Liver (tissue), 8 donors: ENCODE measurements at regions not wholly inside any gene's neighbourhood (a gene's known extent, or its start where the extent isn't known, plus 50 kb on each side); places are given as distances from the start of the nearest gene placed in this dataset.

Experiments used
- DNase-seq: peaks from one replicate; pipeline ENCODE4 v3.0.0-alpha.2; 2017; ENCODE audit warnings: low spot score
- H3K27ac ChIP-seq, 2 donors: one replicate each; pipeline ENCODE4 v1.7.0; 2013; ENCODE audit warnings: inconsistent platforms in 2 of 2, low read length in 2 of 2, control low read depth in 1 of 2, low read depth in 1 of 2, mild to moderate bottlenecking in 1 of 2
- H3K27me3 ChIP-seq, 4 donors: one replicate each; pipeline versions ENCODE4 v1.6.1 to v1.7.0; 2013; ENCODE audit warnings: low read length in 3 of 4, inconsistent platforms in 1 of 4, mild to moderate bottlenecking in 1 of 4, moderate library complexity in 1 of 4; ENCODE audit not compliant: control insufficient read depth in 4 of 4, insufficient read depth in 4 of 4
- H3K36me3 ChIP-seq, 4 donors: one replicate each; pipeline versions ENCODE4 v1.6.1 to v1.7.0; 2013; ENCODE audit warnings: low read length in 3 of 4, mild to moderate bottlenecking in 3 of 4, low read depth in 1 of 4, moderate library complexity in 1 of 4; ENCODE audit not compliant: control insufficient read depth in 4 of 4, insufficient read depth in 3 of 4
- H3K4me1 ChIP-seq, 4 donors: one replicate each; pipeline versions ENCODE4 v1.6.1 to v1.7.0; 2013; ENCODE audit warnings: low read length in 3 of 4, mild to moderate bottlenecking in 3 of 4, moderate library complexity in 1 of 4; ENCODE audit not compliant: control insufficient read depth in 4 of 4, insufficient read depth in 4 of 4
- H3K4me3 ChIP-seq, 3 donors: one replicate each; pipeline versions ENCODE4 v1.6.1 to v1.7.0; 2013; ENCODE audit warnings: low read length in 3 of 3, control low read depth in 1 of 3, low read depth in 1 of 3, mild to moderate bottlenecking in 1 of 3
- H3K9ac ChIP-seq, 2 donors: one replicate each; pipeline ENCODE4 v1.7.0; 2013; ENCODE audit warnings: low read length in 2 of 2, mild to moderate bottlenecking in 2 of 2, moderate library complexity in 2 of 2, control low read depth in 1 of 2, low read depth in 1 of 2
- H3K9me3 ChIP-seq, 4 donors: one replicate each; pipeline versions ENCODE4 v1.6.1 to v1.7.0; 2013; ENCODE audit warnings: low read length in 3 of 4; ENCODE audit not compliant: control insufficient read depth in 4 of 4
- EGR1 ChIP-seq, 2 donors: IDR thresholded peaks; 2 replicates each; pipeline ENCODE4 v1.6.1; 2016 to 2018; ENCODE audit warnings: antibody characterized with exemption in 2 of 2, low read depth in 2 of 2
- FOXA1 ChIP-seq: IDR thresholded peaks from 2 replicates; pipeline ENCODE4 v1.6.1; 2016; ENCODE audit warnings: antibody characterized with exemption
- FOXA2 ChIP-seq: IDR thresholded peaks from 2 replicates; pipeline ENCODE4 v1.6.1; 2016; ENCODE audit warnings: antibody characterized with exemption
- GABPA ChIP-seq, 2 donors: IDR thresholded peaks in 1 of 2; conservative IDR thresholded peaks in 1 of 2; 2 replicates each; pipeline ENCODE4 v1.6.1; 2016; ENCODE audit warnings: antibody characterized with exemption in 2 of 2, mild to moderate bottlenecking in 1 of 2, moderate library complexity in 1 of 2
- HNF4A ChIP-seq, 2 donors: conservative IDR thresholded peaks; 2 replicates each; pipeline ENCODE4 v1.6.1; 2016; ENCODE audit warnings: antibody characterized with exemption in 2 of 2, mild to moderate bottlenecking in 2 of 2
- HNF4G ChIP-seq: IDR thresholded peaks from 2 replicates; pipeline ENCODE4 v1.6.1; 2016; ENCODE audit warnings: antibody characterized with exemption
- JUND ChIP-seq, 2 donors: IDR thresholded peaks; 2 replicates each; pipeline ENCODE4 v1.6.1; 2016; ENCODE audit warnings: antibody characterized with exemption in 2 of 2
- RAD21 ChIP-seq, 2 donors: IDR thresholded peaks; 2 replicates each; pipeline ENCODE4 v1.6.1; 2016; ENCODE audit warnings: antibody characterized with exemption in 2 of 2, mild to moderate bottlenecking in 2 of 2
- RXRA ChIP-seq, 2 donors: IDR thresholded peaks; 2 replicates each; pipeline ENCODE4 v1.6.1; 2017 to 2018; ENCODE audit warnings: antibody characterized with exemption in 2 of 2, mild to moderate bottlenecking in 1 of 2
- SP1 ChIP-seq: IDR thresholded peaks from 2 replicates; pipeline ENCODE4 v1.6.1; 2018; ENCODE audit warnings: antibody characterized with exemption, mild to moderate bottlenecking
- TAF1 ChIP-seq: conservative IDR thresholded peaks from 2 replicates; pipeline ENCODE4 v1.6.1; 2016; ENCODE audit warnings: antibody characterized with exemption, mild to moderate bottlenecking
- YY1 ChIP-seq: IDR thresholded peaks from 2 replicates; pipeline ENCODE4 v1.6.1; 2016; ENCODE audit warnings: antibody characterized with exemption, mild to moderate bottlenecking
- WGBS: extraction: QIAGEN DNeasy Blood & Tissue Kit; methylation state at CpG from one replicate; pipeline ENCODE4 v1.1.7; 2013; 5-methylcytosine and 5-hydroxymethylcytosine counted together
- TF ChIP-seq, protein P1 (sequence below): fragments of 150-350 bp; IDR thresholded peaks from 2 replicates; pipeline ENCODE4 v1.5.1; 2017; ENCODE audit warnings: improper control_type of control experiment, low read depth, low read length; ENCODE audit not compliant: missing input control
- TF ChIP-seq, protein P2 (sequence below): IDR thresholded peaks from 2 replicates; pipeline ENCODE4 v1.6.1; 2016; ENCODE audit warnings: antibody characterized with exemption
- TF ChIP-seq, protein P3 (sequence below): IDR thresholded peaks from 2 replicates; pipeline ENCODE4 v1.6.1; 2016; ENCODE audit warnings: antibody characterized with exemption
- TF ChIP-seq, protein P4 (sequence below): IDR thresholded peaks from 2 replicates; pipeline ENCODE4 v1.6.1; 2016; ENCODE audit warnings: antibody characterized with exemption
- TF ChIP-seq, protein P5 (sequence below): IDR thresholded peaks from 2 replicates; pipeline ENCODE4 v1.6.1; 2016; ENCODE audit warnings: antibody characterized with exemption, mild to moderate bottlenecking
- donor health status: healthy.
- donor health status: healthy.
- donor health status: healthy.
- donor health status: healthy.
- donor health status: healthy.

DNA sequence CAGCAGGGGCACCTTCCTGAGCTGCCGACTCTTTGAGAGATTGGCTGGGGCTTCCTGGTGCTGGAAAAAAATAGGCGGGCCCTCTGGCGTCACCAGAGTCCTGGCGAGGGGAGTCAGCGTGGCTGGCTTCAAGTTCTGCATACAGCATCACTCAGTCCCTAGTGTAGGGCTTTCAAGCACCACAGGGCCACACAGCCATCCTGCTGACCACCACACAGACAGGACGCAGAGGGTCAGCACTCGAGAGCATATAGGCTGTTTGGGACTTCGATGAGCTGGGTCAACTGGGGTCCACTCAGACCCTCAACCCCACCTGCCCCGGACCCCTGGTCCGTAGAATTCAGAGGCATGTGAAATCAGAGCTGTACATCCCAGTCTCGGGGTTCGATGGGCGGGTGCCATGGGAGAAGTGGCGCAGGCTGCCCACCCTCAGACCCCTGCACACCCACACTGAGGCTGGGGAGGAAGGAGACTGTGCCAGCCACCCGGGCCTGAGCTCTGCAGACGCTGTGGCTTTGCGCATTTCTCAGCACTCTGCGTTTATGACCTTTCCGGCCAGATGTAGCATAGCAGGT lies 1131.9 kb downstream of the BRD1 start (continued):
- TF ChIP-seq, protein P1, sequence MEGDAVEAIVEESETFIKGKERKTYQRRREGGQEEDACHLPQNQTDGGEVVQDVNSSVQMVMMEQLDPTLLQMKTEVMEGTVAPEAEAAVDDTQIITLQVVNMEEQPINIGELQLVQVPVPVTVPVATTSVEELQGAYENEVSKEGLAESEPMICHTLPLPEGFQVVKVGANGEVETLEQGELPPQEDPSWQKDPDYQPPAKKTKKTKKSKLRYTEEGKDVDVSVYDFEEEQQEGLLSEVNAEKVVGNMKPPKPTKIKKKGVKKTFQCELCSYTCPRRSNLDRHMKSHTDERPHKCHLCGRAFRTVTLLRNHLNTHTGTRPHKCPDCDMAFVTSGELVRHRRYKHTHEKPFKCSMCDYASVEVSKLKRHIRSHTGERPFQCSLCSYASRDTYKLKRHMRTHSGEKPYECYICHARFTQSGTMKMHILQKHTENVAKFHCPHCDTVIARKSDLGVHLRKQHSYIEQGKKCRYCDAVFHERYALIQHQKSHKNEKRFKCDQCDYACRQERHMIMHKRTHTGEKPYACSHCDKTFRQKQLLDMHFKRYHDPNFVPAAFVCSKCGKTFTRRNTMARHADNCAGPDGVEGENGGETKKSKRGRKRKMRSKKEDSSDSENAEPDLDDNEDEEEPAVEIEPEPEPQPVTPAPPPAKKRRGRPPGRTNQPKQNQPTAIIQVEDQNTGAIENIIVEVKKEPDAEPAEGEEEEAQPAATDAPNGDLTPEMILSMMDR = no peak

DNA sequence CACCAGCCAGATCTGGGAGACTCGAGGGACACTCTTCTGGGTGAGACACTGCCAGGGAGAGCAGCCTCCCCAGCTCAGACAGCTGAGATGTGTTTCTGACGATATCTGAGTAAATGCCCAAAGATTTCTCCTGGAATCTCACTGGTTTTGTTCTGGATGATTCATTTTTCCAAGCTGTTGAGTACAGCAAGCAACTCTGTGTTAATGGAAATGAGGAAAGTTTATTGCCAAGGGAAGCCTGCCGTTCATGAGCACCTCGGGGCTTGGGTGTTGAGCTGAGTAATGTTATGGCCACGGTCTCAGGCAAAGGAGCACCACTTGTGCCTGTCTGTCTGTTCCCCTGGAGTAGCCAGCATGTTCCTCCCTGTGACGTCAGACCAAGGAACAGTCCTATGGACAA lies 1132.4 kb downstream of the BRD1 start:
- no peaks in the 10 kb centered on the region for H3K27me3 ChIP-seq
- no peak for DNase-seq
- H3K4me3 ChIP-seq = no peak overlapping the region
- WGBS = 79% methylated on average over 6 of the region's 6 CpGs
- no peaks in the 10 kb centered on the region for H3K4me1 ChIP-seq
- H3K9ac ChIP-seq = no peak overlapping the region
- H3K36me3 ChIP-seq = no peaks in the 10 kb centered on the region
- TF ChIP-seq TAF1 = no peak
- TF ChIP-seq HNF4A (conservative IDR thresholded peaks at IDR 0.05) = no peak
- H3K9me3 ChIP-seq = no peaks in the 10 kb centered on the region
- no peak overlapping the region for H3K27ac ChIP-seq

DNA sequence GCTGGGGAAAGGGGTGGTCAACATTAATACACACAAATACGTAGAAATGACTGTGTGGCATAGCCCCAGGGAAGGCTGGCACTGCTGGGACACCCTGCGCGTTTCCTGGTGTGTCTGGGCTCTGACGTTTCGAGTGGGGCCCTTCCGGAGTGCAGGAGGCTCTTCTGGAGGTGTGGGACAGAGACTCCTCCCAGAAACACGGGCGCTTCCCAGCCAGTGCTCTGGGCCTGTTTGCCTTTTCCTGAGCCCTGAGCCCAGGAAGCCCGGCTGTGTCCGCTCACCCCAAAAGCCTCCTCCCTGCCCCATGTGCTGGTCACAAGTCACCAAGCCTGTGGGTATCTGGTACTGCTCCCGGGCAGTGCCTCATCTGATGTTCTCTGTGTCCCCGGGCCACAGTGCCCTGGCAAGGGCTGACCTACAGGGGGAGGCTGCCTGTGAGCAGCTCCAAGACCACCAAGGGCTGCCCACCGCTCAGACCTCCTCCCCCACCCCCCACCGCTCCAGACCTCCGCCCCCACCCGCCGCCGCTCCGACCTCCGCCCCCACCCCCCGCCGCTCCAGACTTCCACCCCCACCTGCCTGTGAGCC lies 1133.3 kb downstream of the BRD1 start:
- no peaks in the 10 kb centered on the region for H3K27me3 ChIP-seq
- no peak overlapping the region for H3K27ac ChIP-seq
- H3K9ac ChIP-seq = no peak overlapping the region
- H3K36me3 ChIP-seq = no peaks in the 10 kb centered on the region
- H3K4me1 ChIP-seq = no peaks in the 10 kb centered on the region
- DNase-seq = no peak
- H3K9me3 ChIP-seq = no peaks in the 10 kb centered on the region
- no peak for TF ChIP-seq RAD21 (IDR thresholded peaks at IDR 0.05)
- TF ChIP-seq, protein P1 = no peak
- no peak for TF ChIP-seq FOXA2
- TF ChIP-seq FOXA1 = no peak
- TF ChIP-seq GABPA (IDR thresholded peaks at IDR 0.05 in 1 of 2, conservative IDR thresholded peaks at IDR 0.05 in 1 of 2) = no peak
- TF ChIP-seq, protein P2, sequence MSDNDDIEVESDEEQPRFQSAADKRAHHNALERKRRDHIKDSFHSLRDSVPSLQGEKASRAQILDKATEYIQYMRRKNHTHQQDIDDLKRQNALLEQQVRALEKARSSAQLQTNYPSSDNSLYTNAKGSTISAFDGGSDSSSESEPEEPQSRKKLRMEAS = no peak
- TF ChIP-seq SP1 = no peak
- no peak for TF ChIP-seq EGR1 (IDR thresholded peaks at IDR 0.05; ENCODE audit: low read depth in 2 of 2)
- TF ChIP-seq TAF1 = no peak
- TF ChIP-seq, protein P3, sequence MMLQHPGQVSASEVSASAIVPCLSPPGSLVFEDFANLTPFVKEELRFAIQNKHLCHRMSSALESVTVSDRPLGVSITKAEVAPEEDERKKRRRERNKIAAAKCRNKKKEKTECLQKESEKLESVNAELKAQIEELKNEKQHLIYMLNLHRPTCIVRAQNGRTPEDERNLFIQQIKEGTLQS = no peak
- TF ChIP-seq, protein P4, sequence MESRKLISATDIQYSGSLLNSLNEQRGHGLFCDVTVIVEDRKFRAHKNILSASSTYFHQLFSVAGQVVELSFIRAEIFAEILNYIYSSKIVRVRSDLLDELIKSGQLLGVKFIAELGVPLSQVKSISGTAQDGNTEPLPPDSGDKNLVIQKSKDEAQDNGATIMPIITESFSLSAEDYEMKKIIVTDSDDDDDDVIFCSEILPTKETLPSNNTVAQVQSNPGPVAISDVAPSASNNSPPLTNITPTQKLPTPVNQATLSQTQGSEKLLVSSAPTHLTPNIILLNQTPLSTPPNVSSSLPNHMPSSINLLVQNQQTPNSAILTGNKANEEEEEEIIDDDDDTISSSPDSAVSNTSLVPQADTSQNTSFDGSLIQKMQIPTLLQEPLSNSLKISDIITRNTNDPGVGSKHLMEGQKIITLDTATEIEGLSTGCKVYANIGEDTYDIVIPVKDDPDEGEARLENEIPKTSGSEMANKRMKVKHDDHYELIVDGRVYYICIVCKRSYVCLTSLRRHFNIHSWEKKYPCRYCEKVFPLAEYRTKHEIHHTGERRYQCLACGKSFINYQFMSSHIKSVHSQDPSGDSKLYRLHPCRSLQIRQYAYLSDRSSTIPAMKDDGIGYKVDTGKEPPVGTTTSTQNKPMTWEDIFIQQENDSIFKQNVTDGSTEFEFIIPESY = no peak
- TF ChIP-seq JUND (IDR thresholded peaks at IDR 0.05) = no peak
- no peak for TF ChIP-seq RXRA (IDR thresholded peaks at IDR 0.05)
- no peak for TF ChIP-seq HNF4A (conservative IDR thresholded peaks at IDR 0.05)
- no peak for TF ChIP-seq YY1
- TF ChIP-seq, protein P5, sequence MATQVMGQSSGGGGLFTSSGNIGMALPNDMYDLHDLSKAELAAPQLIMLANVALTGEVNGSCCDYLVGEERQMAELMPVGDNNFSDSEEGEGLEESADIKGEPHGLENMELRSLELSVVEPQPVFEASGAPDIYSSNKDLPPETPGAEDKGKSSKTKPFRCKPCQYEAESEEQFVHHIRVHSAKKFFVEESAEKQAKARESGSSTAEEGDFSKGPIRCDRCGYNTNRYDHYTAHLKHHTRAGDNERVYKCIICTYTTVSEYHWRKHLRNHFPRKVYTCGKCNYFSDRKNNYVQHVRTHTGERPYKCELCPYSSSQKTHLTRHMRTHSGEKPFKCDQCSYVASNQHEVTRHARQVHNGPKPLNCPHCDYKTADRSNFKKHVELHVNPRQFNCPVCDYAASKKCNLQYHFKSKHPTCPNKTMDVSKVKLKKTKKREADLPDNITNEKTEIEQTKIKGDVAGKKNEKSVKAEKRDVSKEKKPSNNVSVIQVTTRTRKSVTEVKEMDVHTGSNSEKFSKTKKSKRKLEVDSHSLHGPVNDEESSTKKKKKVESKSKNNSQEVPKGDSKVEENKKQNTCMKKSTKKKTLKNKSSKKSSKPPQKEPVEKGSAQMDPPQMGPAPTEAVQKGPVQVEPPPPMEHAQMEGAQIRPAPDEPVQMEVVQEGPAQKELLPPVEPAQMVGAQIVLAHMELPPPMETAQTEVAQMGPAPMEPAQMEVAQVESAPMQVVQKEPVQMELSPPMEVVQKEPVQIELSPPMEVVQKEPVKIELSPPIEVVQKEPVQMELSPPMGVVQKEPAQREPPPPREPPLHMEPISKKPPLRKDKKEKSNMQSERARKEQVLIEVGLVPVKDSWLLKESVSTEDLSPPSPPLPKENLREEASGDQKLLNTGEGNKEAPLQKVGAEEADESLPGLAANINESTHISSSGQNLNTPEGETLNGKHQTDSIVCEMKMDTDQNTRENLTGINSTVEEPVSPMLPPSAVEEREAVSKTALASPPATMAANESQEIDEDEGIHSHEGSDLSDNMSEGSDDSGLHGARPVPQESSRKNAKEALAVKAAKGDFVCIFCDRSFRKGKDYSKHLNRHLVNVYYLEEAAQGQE = no peak
- TF ChIP-seq HNF4G = no peak
- H3K4me3 ChIP-seq = no peak overlapping the region
- 60% methylated on average over 22 of the region's 22 CpGs for WGBS
